ENCODE measurements at regions not wholly inside any gene's neighbourhood (a gene's known extent, or its start where the extent isn't known, plus 50 kb on each side); places are given as distances from the start of the nearest gene placed in this dataset.

GRCh38 chr18:67232406-67232805 lies 284.1 kb downstream of the DSEL start:
- H4K20me1 ChIP-seq (ENCODE audit: insufficient read depth, low read length) = no peaks in the 10 kb centered on the region
- 42% methylated on average over 3 of the region's 4 CpGs for WGBS (ENCODE audit: insufficient coverage)
- H3K4me1 Mint-ChIP-seq = no peaks in the 10 kb centered on the region
- H3K27me3 ChIP-seq (ENCODE audit: control insufficient read depth in 2 of 2, insufficient read depth in 2 of 2, low read length in 2 of 2) = no peaks in the 10 kb centered on the region
- peaks cover 1 to 3% (median 2%) of the 10 kb centered on the region in 3 donors for H3K27me3 Mint-ChIP-seq (ENCODE audit: low read depth in 3 of 3)
- DNase-seq = peak in 1 of 3 donors; percentile 23
- no peak overlapping the region for H3K27ac Mint-ChIP-seq
- no peak for TF ChIP-seq CTCF (IDR thresholded peaks at IDR 0.05)
- no peak overlapping the region for H3K4me2 ChIP-seq (replicated peaks; ENCODE audit: extremely low read depth, low read length, poor library complexity, severe bottlenecking)
- H2AFZ ChIP-seq (ENCODE audit: insufficient read depth, low read depth, low read length, poor library complexity, severe bottlenecking) = no peak overlapping the region
- no peak overlapping the region for H3K4me3 ChIP-seq (replicated peaks in 1 of 3; ENCODE audit: low read depth in 2 of 3, low read length in 3 of 3)
- no peaks in the 10 kb centered on the region for H3K36me3 ChIP-seq (replicated peaks in 1 of 2; ENCODE audit: control insufficient read depth in 1 of 2, insufficient read depth in 2 of 2, low read length in 2 of 2)
- no peaks in the 10 kb centered on the region for H3K36me3 Mint-ChIP-seq
- no peaks in the 10 kb centered on the region for H3K79me2 ChIP-seq (ENCODE audit: insufficient read depth, low read length)
- H3K9me3 Mint-ChIP-seq = peaks cover 0 to 5% (median 0%) of the 10 kb centered on the region in 7 donors
- no peak overlapping the region for H3K9ac ChIP-seq (ENCODE audit: insufficient read depth, low read length, poor library complexity, severe bottlenecking)
- H3K4me3 Mint-ChIP-seq = no peak overlapping the region
- H3K9me3 ChIP-seq (replicated peaks in 1 of 2; ENCODE audit: control insufficient read depth in 1 of 2, insufficient read depth in 1 of 2, low read length in 2 of 2) = no peaks in the 10 kb centered on the region
- intact Hi-C loops (cut with micrococcal nuclease) = no loop called here
- H3K27ac ChIP-seq (ENCODE audit: low read depth in 1 of 2, low read length in 2 of 2) = no peak overlapping the region
- peaks cover 0 to 4% of the 10 kb centered on the region in 2 donors for H3K4me1 ChIP-seq (ENCODE audit: control insufficient read depth in 1 of 2, insufficient read depth in 2 of 2, low read length in 2 of 2)

DNA sequence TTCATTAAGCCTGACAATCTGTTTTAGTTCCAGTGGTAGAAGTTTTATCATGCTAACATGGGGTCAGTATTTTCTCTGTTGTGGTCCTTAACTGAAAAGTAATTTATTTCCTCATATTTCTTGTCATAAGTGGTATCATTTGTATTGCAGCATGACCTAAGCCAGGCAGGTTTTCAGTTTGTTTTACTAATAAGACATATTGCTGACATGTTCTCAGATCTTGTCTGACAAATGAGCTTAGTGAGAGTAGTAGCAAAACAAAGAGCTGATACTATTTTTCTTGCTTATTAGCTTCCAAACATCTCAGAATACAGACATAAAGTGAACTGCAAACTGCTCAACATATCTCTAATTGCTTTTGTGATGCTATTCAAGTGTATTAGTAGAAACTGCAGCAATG lies 293.6 kb downstream of the DSEL start:
- intact Hi-C loops (cut with micrococcal nuclease) = no loop called here
- peaks cover 0 to 3% (median 2%) of the 10 kb centered on the region in 3 donors for H3K27me3 Mint-ChIP-seq (ENCODE audit: low read depth in 3 of 3)
- H3K4me1 Mint-ChIP-seq = no peaks in the 10 kb centered on the region
- Histone ChIP-seq H3K9me3 (replicated peaks in 1 of 2; ENCODE audit: control insufficient read depth in 1 of 2, insufficient read depth in 1 of 2, low read length in 2 of 2) (no peaks in the 10 kb centered on the region), H3K9ac (ENCODE audit: insufficient read depth, low read length, poor library complexity, severe bottlenecking) (no peak overlapping the region), H3K79me2 (ENCODE audit: insufficient read depth, low read length) (no peaks in the 10 kb centered on the region), H4K20me1 (ENCODE audit: insufficient read depth, low read length) (no peaks in the 10 kb centered on the region), H3K4me1 (ENCODE audit: control insufficient read depth in 1 of 2, insufficient read depth in 2 of 2, low read length in 2 of 2) (no peaks in the 10 kb centered on the region), H3K36me3 (replicated peaks in 1 of 2; ENCODE audit: control insufficient read depth in 1 of 2, insufficient read depth in 2 of 2, low read length in 2 of 2) (no peaks in the 10 kb centered on the region), H3K27me3 (ENCODE audit: control insufficient read depth in 2 of 2, insufficient read depth in 2 of 2, low read length in 2 of 2) (no peaks in the 10 kb centered on the region), H3K4me2 (replicated peaks; ENCODE audit: extremely low read depth, low read length, poor library complexity, severe bottlenecking) (no peak overlapping the region), H2AFZ (ENCODE audit: insufficient read depth, low read depth, low read length, poor library complexity, severe bottlenecking) (no peak overlapping the region), H3K4me3 (replicated peaks in 1 of 3; ENCODE audit: low read depth in 2 of 3, low read length in 3 of 3) (no peak overlapping the region), H3K27ac (ENCODE audit: low read depth in 1 of 2, low read length in 2 of 2) (no peak overlapping the region)
- H3K36me3 Mint-ChIP-seq = no peaks in the 10 kb centered on the region
- DNase-seq = no peak
- TF ChIP-seq CTCF (IDR thresholded peaks at IDR 0.05) = no peak
- H3K27ac Mint-ChIP-seq = no peak overlapping the region
- no peak overlapping the region for H3K4me3 Mint-ChIP-seq
- H3K9me3 Mint-ChIP-seq = no peaks in the 10 kb centered on the region
